WTC11 (cell line): ENCODE measurements at regions not wholly inside any gene's neighbourhood (a gene's known extent, or its start where the extent isn't known, plus 50 kb on each side); places are given as distances from the start of the nearest gene placed in this dataset.

Experiments used
- ATAC-seq: fragments of 200-7000 bp; cut with Tn5 transposase; 2 replicates; pipeline ENCODE4 v1.10.0; 2021; ENCODE audit warnings: mild to moderate bottlenecking, moderate library complexity
- CTCF ChIA-PET: fragments of 300-600 bp; sonication (Branson Sonifier 250); formaldehyde crosslinking; loops from one replicate; lab custom pipeline; 2021; ENCODE audit warnings: antibody characterized with exemption; lab: Charles Lee
- POLR2A ChIA-PET: fragments of 350-600 bp; sonication (Branson Sonifier 250); formaldehyde crosslinking; loops from one replicate; lab custom pipeline; 2021; ENCODE audit warnings: antibody characterized with exemption; lab: Charles Lee
- DNase-seq: peaks from one replicate; pipeline ENCODE4 v3.0.0; 2021; ENCODE audit warnings: low spot score
- H3K27ac Mint-ChIP-seq: 2 replicates; pipeline ENCODE4 v1.8.0; 2021; ENCODE audit warnings: mixed read lengths
- H3K27me3 Mint-ChIP-seq: 2 replicates; pipeline ENCODE4 v1.8.0; 2021; ENCODE audit warnings: low read depth, mild to moderate bottlenecking, moderate library complexity, mixed read lengths
- H3K36me3 Mint-ChIP-seq: 2 replicates; pipeline ENCODE4 v1.8.0; 2021; ENCODE audit warnings: mixed read lengths
- H3K4me1 Mint-ChIP-seq: 2 replicates; pipeline ENCODE4 v1.8.0; 2022; ENCODE audit warnings: mixed read lengths
- H3K4me3 Mint-ChIP-seq: 2 replicates; pipeline ENCODE4 v1.8.0; 2021; ENCODE audit warnings: mild to moderate bottlenecking, moderate library complexity, mixed read lengths
- H3K9me3 Mint-ChIP-seq: 2 replicates; pipeline ENCODE4 v1.8.0; 2021; ENCODE audit warnings: mixed read lengths
- CREM ChIP-seq: sonication (generic); formaldehyde crosslinking; IDR thresholded peaks from 2 replicates; pipeline ENCODE4 v1.8.1; 2022; ENCODE audit warnings: mild to moderate bottlenecking, missing genetic modification reagents, moderate library complexity
- ESRRA ChIP-seq: sonication (generic); formaldehyde crosslinking; IDR thresholded peaks from 2 replicates; pipeline ENCODE4 v1.8.1; 2022; ENCODE audit warnings: mild to moderate bottlenecking, missing genetic modification reagents, borderline replicate concordance
- GABPB1 ChIP-seq: sonication (generic); formaldehyde crosslinking; IDR thresholded peaks from 2 replicates; pipeline ENCODE4 v1.8.1; 2023; ENCODE audit warnings: mild to moderate bottlenecking, missing genetic modification reagents
- GRHL2 ChIP-seq: fragments of 250-450 bp; sonication (Bioruptor Pico); IDR thresholded peaks from 2 replicates; pipeline ENCODE4 v1.8.0; 2022; ENCODE audit warnings: mild to moderate bottlenecking, moderate library complexity; ENCODE audit not compliant: insufficient replicate concordance, severe bottlenecking
- JUN ChIP-seq: sonication (generic); formaldehyde crosslinking; IDR thresholded peaks from 2 replicates; pipeline ENCODE4 v1.8.0; 2023; ENCODE audit warnings: mild to moderate bottlenecking, missing genetic modification reagents
- MXD4 ChIP-seq: fragments of 250-450 bp; sonication (Bioruptor Pico); IDR thresholded peaks from 2 replicates; pipeline ENCODE4 v1.8.0; 2021; ENCODE audit warnings: mild to moderate bottlenecking, moderate library complexity, borderline replicate concordance
- MYBL2 ChIP-seq: sonication (generic); formaldehyde crosslinking; IDR thresholded peaks from 2 replicates; pipeline ENCODE4 v1.8.1; 2023; ENCODE audit warnings: mild to moderate bottlenecking, moderate library complexity, missing genetic modification reagents
- NFYB ChIP-seq: sonication (generic); formaldehyde crosslinking; conservative IDR thresholded peaks from 2 replicates; pipeline ENCODE4 v1.8.0; 2022; ENCODE audit warnings: low read depth, missing genetic modification reagents
- NR3C1 ChIP-seq: sonication (generic); formaldehyde crosslinking; conservative IDR thresholded peaks from 2 replicates; pipeline ENCODE4 v1.8.1; 2023; ENCODE audit warnings: low read depth, mild to moderate bottlenecking, missing genetic modification reagents
- ZNF317 ChIP-seq: sonication (generic); formaldehyde crosslinking; IDR thresholded peaks from 2 replicates; pipeline ENCODE4 v1.8.1; 2023; ENCODE audit warnings: low read depth, mild to moderate bottlenecking, moderate library complexity, missing genetic modification reagents, borderline replicate concordance
- ZNF671 ChIP-seq: fragments of 250-450 bp; sonication (Bioruptor Pico); IDR thresholded peaks from 2 replicates; pipeline ENCODE4 v1.8.0; 2021; ENCODE audit warnings: mild to moderate bottlenecking
- TF ChIP-seq, protein P1 (sequence below): fragments of 200-600 bp; IDR thresholded peaks from 2 replicates; pipeline ENCODE4 v1.8.0; 2022; ENCODE audit warnings: antibody characterized with exemption
- TF ChIP-seq, protein P2 (sequence below): fragments of 250-450 bp; sonication (Bioruptor Pico); IDR thresholded peaks from 2 replicates; pipeline ENCODE4 v1.8.0; 2021; ENCODE audit warnings: mild to moderate bottlenecking
- TF ChIP-seq, protein P3 (sequence below): sonication (generic); formaldehyde crosslinking; IDR thresholded peaks from 2 replicates; pipeline ENCODE4 v1.8.1; 2023; ENCODE audit warnings: mild to moderate bottlenecking, missing genetic modification reagents, borderline replicate concordance
- TF ChIP-seq, protein P4 (sequence below): sonication (generic); formaldehyde crosslinking; IDR thresholded peaks from 2 replicates; pipeline ENCODE4 v1.8.1; 2023; ENCODE audit warnings: mild to moderate bottlenecking, moderate library complexity, missing genetic modification reagents
- TF ChIP-seq, protein P5 (sequence below): fragments of 250-450 bp; sonication (Bioruptor Pico); IDR thresholded peaks from 2 replicates; pipeline ENCODE4 v1.9.0; 2021; ENCODE audit warnings: mild to moderate bottlenecking

DNA sequence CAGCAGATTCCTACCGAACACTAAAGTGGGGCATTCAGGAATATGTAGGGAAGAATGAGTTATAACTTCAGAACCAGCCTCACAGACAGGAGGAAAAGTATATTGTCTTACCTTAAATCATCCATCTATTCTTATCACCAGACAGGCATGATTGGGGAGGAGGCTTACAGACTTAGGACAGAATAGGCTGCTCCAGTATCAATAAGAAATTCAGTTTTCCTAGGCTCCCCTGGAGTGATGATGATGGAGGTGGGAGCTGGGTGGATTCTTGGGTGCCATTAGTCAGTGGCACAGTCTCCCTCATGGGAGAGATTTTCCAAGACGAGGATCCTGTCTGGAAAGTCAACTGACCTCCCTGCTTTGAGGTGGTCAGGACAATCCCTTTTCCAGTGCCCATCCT lies 225.0 kb downstream of the AASDHPPT start:
- POLR2A ChIA-PET: no interaction called here
- DNase-seq (no peak), ATAC-seq (no peak)
- CTCF ChIA-PET: no interaction called here
- TF ChIP-seq GRHL2 (no peak), MXD4 (CRISPR knock-in tag) (no peak), ESRRA (CRISPR knock-in tag) (no peak), ZNF317 (CRISPR knock-in tag) (no peak), NR3C1 (no peak), MYBL2 (CRISPR knock-in tag) (no peak), NFYB (CRISPR knock-in tag) (no peak), JUN (CRISPR knock-in tag) (no peak), CREM (CRISPR knock-in tag) (no peak), GABPB1 (CRISPR knock-in tag) (no peak), ZNF671 (CRISPR knock-in tag) (no peak)
- TF ChIP-seq, protein P1, sequence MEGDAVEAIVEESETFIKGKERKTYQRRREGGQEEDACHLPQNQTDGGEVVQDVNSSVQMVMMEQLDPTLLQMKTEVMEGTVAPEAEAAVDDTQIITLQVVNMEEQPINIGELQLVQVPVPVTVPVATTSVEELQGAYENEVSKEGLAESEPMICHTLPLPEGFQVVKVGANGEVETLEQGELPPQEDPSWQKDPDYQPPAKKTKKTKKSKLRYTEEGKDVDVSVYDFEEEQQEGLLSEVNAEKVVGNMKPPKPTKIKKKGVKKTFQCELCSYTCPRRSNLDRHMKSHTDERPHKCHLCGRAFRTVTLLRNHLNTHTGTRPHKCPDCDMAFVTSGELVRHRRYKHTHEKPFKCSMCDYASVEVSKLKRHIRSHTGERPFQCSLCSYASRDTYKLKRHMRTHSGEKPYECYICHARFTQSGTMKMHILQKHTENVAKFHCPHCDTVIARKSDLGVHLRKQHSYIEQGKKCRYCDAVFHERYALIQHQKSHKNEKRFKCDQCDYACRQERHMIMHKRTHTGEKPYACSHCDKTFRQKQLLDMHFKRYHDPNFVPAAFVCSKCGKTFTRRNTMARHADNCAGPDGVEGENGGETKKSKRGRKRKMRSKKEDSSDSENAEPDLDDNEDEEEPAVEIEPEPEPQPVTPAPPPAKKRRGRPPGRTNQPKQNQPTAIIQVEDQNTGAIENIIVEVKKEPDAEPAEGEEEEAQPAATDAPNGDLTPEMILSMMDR: no peak
- TF ChIP-seq, protein P2, sequence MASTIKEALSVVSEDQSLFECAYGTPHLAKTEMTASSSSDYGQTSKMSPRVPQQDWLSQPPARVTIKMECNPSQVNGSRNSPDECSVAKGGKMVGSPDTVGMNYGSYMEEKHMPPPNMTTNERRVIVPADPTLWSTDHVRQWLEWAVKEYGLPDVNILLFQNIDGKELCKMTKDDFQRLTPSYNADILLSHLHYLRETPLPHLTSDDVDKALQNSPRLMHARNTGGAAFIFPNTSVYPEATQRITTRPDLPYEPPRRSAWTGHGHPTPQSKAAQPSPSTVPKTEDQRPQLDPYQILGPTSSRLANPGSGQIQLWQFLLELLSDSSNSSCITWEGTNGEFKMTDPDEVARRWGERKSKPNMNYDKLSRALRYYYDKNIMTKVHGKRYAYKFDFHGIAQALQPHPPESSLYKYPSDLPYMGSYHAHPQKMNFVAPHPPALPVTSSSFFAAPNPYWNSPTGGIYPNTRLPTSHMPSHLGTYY (CRISPR knock-in tag): no peak
- TF ChIP-seq, protein P3, sequence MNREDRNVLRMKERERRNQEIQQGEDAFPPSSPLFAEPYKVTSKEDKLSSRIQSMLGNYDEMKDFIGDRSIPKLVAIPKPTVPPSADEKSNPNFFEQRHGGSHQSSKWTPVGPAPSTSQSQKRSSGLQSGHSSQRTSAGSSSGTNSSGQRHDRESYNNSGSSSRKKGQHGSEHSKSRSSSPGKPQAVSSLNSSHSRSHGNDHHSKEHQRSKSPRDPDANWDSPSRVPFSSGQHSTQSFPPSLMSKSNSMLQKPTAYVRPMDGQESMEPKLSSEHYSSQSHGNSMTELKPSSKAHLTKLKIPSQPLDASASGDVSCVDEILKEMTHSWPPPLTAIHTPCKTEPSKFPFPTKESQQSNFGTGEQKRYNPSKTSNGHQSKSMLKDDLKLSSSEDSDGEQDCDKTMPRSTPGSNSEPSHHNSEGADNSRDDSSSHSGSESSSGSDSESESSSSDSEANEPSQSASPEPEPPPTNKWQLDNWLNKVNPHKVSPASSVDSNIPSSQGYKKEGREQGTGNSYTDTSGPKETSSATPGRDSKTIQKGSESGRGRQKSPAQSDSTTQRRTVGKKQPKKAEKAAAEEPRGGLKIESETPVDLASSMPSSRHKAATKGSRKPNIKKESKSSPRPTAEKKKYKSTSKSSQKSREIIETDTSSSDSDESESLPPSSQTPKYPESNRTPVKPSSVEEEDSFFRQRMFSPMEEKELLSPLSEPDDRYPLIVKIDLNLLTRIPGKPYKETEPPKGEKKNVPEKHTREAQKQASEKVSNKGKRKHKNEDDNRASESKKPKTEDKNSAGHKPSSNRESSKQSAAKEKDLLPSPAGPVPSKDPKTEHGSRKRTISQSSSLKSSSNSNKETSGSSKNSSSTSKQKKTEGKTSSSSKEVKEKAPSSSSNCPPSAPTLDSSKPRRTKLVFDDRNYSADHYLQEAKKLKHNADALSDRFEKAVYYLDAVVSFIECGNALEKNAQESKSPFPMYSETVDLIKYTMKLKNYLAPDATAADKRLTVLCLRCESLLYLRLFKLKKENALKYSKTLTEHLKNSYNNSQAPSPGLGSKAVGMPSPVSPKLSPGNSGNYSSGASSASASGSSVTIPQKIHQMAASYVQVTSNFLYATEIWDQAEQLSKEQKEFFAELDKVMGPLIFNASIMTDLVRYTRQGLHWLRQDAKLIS: no peak
- TF ChIP-seq, protein P4, sequence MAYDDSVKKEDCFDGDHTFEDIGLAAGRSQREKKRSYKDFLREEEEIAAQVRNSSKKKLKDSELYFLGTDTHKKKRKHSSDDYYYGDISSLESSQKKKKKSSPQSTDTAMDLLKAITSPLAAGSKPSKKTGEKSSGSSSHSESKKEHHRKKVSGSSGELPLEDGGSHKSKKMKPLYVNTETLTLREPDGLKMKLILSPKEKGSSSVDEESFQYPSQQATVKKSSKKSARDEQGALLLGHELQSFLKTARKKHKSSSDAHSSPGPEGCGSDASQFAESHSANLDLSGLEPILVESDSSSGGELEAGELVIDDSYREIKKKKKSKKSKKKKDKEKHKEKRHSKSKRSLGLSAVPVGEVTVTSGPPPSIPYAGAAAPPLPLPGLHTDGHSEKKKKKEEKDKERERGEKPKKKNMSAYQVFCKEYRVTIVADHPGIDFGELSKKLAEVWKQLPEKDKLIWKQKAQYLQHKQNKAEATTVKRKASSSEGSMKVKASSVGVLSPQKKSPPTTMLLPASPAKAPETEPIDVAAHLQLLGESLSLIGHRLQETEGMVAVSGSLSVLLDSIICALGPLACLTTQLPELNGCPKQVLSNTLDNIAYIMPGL (CRISPR knock-in tag): no peak
- TF ChIP-seq, protein P5, sequence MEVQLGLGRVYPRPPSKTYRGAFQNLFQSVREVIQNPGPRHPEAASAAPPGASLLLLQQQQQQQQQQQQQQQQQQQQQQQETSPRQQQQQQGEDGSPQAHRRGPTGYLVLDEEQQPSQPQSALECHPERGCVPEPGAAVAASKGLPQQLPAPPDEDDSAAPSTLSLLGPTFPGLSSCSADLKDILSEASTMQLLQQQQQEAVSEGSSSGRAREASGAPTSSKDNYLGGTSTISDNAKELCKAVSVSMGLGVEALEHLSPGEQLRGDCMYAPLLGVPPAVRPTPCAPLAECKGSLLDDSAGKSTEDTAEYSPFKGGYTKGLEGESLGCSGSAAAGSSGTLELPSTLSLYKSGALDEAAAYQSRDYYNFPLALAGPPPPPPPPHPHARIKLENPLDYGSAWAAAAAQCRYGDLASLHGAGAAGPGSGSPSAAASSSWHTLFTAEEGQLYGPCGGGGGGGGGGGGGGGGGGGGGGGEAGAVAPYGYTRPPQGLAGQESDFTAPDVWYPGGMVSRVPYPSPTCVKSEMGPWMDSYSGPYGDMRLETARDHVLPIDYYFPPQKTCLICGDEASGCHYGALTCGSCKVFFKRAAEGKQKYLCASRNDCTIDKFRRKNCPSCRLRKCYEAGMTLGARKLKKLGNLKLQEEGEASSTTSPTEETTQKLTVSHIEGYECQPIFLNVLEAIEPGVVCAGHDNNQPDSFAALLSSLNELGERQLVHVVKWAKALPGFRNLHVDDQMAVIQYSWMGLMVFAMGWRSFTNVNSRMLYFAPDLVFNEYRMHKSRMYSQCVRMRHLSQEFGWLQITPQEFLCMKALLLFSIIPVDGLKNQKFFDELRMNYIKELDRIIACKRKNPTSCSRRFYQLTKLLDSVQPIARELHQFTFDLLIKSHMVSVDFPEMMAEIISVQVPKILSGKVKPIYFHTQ (CRISPR knock-in tag): no peak
- Mint-ChIP-seq H3K27me3 (no peaks in the 10 kb centered on the region), H3K4me3 (no peak overlapping the region), H3K36me3 (peaks cover 40% of the 10 kb centered on the region), H3K9me3 (peaks cover 68% of the 10 kb centered on the region), H3K27ac (no peak overlapping the region), H3K4me1 (0 out of 2 replicates have a peak, but pooled peaks cover 2% of the 10 kb centered on the region)
